ENCODE measurements at regions not wholly inside any gene's neighbourhood (a gene's known extent, or its start where the extent isn't known, plus 50 kb on each side); places are given as distances from the start of the nearest gene placed in this dataset.

GRCh38 chr14:62179367-62180018, 417.3 kb downstream of the SNAPC1 start:
- peak; percentile 27 for DNase-seq

- DNase-seq, result no peak
Measured at GRCh38 chr14:62181591-62181990, 419.4 kb downstream of the SNAPC1 start.

GRCh38 chr14:62185078-62185477, 422.9 kb downstream of the SNAPC1 start:
- no peak for DNase-seq

- DNase-seq, result no peak
Measured at GRCh38 chr14:62187265-62187664, 425.0 kb downstream of the SNAPC1 start.

- no peak for DNase-seq
Measured at GRCh38 chr14:62189698-62190097, 427.5 kb downstream of the SNAPC1 start.

- DNase-seq, result no peak
Measured at GRCh38 chr14:62206456-62206855, 444.2 kb downstream of the SNAPC1 start.

GRCh38 chr14:62209287-62209899, 447.2 kb downstream of the SNAPC1 start:
- DNase-seq, result no peak

GRCh38 chr14:62213516-62213915, 451.3 kb downstream of the SNAPC1 start:
- DNase-seq, result no peak

- DNase-seq, result no peak
Measured at GRCh38 chr14:62216121-62216520, 453.9 kb downstream of the SNAPC1 start.

GRCh38 chr14:62234849-62235248, 472.6 kb downstream of the SNAPC1 start:
- no peak for DNase-seq

GRCh38 chr14:62244221-62244620, 482.0 kb downstream of the SNAPC1 start:
- no peak for DNase-seq

- DNase-seq, result no peak
Measured at GRCh38 chr14:62247266-62247665, 485.0 kb downstream of the SNAPC1 start.

GRCh38 chr14:62251237-62251636, 489.0 kb downstream of the SNAPC1 start:
- DNase-seq, result no peak

- no peak for DNase-seq
Measured at GRCh38 chr14:62253171-62253570, 491.0 kb downstream of the SNAPC1 start.

GRCh38 chr14:62253911-62254310, 491.7 kb downstream of the SNAPC1 start:
- DNase-seq, result no peak

- no peak for DNase-seq
Measured at GRCh38 chr14:62269204-62269603, 507.0 kb downstream of the SNAPC1 start.

GRCh38 chr14:62270236-62270635, 508.0 kb downstream of the SNAPC1 start:
- no peak for DNase-seq

GRCh38 chr14:62280366-62280765, 518.1 kb downstream of the SNAPC1 start:
- DNase-seq, result no peak

GRCh38 chr14:62283837-62284236, 521.6 kb downstream of the SNAPC1 start:
- no peak for DNase-seq

- DNase-seq, result no peak
Measured at GRCh38 chr14:62289471-62289870, 527.3 kb downstream of the SNAPC1 start.

- no peak for DNase-seq
Measured at GRCh38 chr14:62301080-62301479, 538.9 kb downstream of the SNAPC1 start.

- DNase-seq, result no peak
Measured at GRCh38 chr14:62301911-62302310, 539.7 kb downstream of the SNAPC1 start.

- no peak for DNase-seq
Measured at GRCh38 chr14:62303437-62303836, 541.2 kb downstream of the SNAPC1 start.

- no peak for DNase-seq
Measured at GRCh38 chr14:62304257-62304656, 542.0 kb downstream of the SNAPC1 start.

GRCh38 chr14:62307844-62308243, 545.6 kb downstream of the SNAPC1 start:
- no peak for DNase-seq
